ENCODE measurements at regions not wholly inside any gene's neighbourhood (a gene's known extent, or its start where the extent isn't known, plus 50 kb on each side); places are given as distances from the start of the nearest gene placed in this dataset.

GRCh38 chr5:98031496-98031895 is 742.0 kb upstream of the RGMB start:
- Histone ChIP-seq H3K27ac (no peak overlapping the region), H3K4me3 (replicated peaks in 1 of 3) (no peak overlapping the region), H3K27me3 (no peaks in the 10 kb centered on the region), H3K9me3 (no peaks in the 10 kb centered on the region), H3K4me1 (no peaks in the 10 kb centered on the region), H3K36me3 (no peaks in the 10 kb centered on the region)
- whole genome bisulfite sequencing, 2 donors, result 94 to 95% methylated on average over 3 of the region's 3 CpGs
- DNase-seq, result no peak
- intact Hi-C loops (cut with DNase I), result no loop called here
- TF ChIP-seq, protein P1, sequence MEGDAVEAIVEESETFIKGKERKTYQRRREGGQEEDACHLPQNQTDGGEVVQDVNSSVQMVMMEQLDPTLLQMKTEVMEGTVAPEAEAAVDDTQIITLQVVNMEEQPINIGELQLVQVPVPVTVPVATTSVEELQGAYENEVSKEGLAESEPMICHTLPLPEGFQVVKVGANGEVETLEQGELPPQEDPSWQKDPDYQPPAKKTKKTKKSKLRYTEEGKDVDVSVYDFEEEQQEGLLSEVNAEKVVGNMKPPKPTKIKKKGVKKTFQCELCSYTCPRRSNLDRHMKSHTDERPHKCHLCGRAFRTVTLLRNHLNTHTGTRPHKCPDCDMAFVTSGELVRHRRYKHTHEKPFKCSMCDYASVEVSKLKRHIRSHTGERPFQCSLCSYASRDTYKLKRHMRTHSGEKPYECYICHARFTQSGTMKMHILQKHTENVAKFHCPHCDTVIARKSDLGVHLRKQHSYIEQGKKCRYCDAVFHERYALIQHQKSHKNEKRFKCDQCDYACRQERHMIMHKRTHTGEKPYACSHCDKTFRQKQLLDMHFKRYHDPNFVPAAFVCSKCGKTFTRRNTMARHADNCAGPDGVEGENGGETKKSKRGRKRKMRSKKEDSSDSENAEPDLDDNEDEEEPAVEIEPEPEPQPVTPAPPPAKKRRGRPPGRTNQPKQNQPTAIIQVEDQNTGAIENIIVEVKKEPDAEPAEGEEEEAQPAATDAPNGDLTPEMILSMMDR (IDR thresholded peaks at IDR 0.05), result no peak
- no peak for TF ChIP-seq POLR2A (IDR thresholded peaks at IDR 0.05)

DNA sequence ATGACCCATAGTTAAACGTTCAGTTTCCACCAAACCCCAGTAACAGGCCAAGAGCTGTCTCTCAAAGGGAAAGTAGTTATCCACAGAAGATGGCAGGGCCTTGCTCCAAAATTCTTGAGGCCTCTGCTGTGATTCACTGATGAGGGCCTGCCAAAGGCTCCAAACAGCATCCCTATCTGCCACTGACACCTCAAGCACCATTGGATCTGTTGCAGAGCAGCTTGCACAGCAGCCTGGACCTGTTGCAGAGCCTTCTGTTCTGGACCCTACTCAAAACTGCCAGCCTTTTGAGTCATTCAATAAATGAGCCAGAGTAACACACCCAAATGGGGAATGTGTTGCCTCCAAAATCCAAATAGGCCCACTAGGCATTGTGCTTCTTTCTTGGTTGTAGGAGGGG is 741.5 kb upstream of the RGMB start:
- no peaks in the 10 kb centered on the region for H3K4me1 ChIP-seq
- no peak overlapping the region for H3K4me3 ChIP-seq (replicated peaks in 1 of 3)
- no peaks in the 10 kb centered on the region for H3K27me3 ChIP-seq
- no peak overlapping the region for H3K27ac ChIP-seq
- 78 to 88% methylated on average over 1 of the region's 1 CpG for WGBS, 2 donors
- no peaks in the 10 kb centered on the region for H3K36me3 ChIP-seq
- TF ChIP-seq POLR2A (IDR thresholded peaks at IDR 0.05), result no peak
- TF ChIP-seq, protein P1 (IDR thresholded peaks at IDR 0.05), result no peak
- no peak for DNase-seq
- intact Hi-C loops (cut with DNase I), result no loop called here
- H3K9me3 ChIP-seq, result no peaks in the 10 kb centered on the region

DNA sequence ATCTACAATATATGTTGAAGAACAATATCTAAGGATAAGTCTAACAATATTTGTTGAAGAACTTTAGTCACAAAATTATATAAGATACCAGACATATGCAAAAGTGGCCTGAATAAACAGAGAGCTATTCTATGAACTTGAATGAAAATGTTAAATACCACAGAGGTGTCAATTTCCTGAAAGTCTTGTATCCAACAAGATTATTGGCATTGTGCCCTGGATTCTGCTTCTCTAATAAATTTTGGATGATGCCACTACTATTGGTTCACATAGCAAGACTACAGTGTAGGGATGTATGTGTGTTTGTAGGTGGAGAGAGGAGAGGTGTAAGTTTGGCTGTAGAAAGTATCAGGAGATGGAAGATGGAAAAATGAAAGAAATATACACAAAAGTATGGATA is 731.8 kb upstream of the RGMB start:
- H3K27ac ChIP-seq, result no peak overlapping the region
- TF ChIP-seq, protein P1 (IDR thresholded peaks at IDR 0.05), result no peak
- TF ChIP-seq POLR2A (IDR thresholded peaks at IDR 0.05), result no peak
- H3K36me3 ChIP-seq, result no peaks in the 10 kb centered on the region
- no peaks in the 10 kb centered on the region for H3K4me1 ChIP-seq
- DNase-seq, result no peak
- no peak overlapping the region for H3K4me3 ChIP-seq (replicated peaks in 1 of 3)
- H3K27me3 ChIP-seq, result no peaks in the 10 kb centered on the region
- intact Hi-C loops (cut with DNase I), result no loop called here
- no peaks in the 10 kb centered on the region for H3K9me3 ChIP-seq

DNA sequence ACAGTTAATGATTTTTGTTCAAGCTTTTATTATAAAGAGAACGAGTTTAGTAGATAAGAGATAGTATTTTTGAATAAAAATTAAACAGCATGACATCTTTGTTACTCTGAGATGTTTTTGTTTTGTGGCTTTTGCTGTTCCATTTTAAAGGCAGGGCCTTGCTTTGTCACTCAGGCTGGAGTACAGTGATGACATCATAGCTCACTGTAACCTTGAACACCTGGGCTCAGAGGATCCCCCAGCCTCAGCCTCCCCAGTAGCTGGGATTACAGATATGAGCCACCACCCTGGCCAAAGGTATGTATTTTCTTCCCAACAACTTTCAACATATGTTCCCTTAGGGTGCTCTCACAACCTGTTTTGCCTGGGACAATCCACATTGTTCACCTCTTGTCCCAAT is 730.9 kb upstream of the RGMB start:
- no peaks in the 10 kb centered on the region for H3K9me3 ChIP-seq
- DNase-seq, result no peak
- 76 to 78% methylated on average over 1 of the region's 1 CpG for WGBS, 2 donors
- intact Hi-C loops (cut with DNase I), result no loop called here
- no peak overlapping the region for H3K27ac ChIP-seq
- H3K4me3 ChIP-seq (replicated peaks in 1 of 3), result no peak overlapping the region
- no peaks in the 10 kb centered on the region for H3K4me1 ChIP-seq
- no peaks in the 10 kb centered on the region for H3K27me3 ChIP-seq
- TF ChIP-seq POLR2A (IDR thresholded peaks at IDR 0.05), result no peak
- TF ChIP-seq, protein P1 (IDR thresholded peaks at IDR 0.05), result no peak
- H3K36me3 ChIP-seq, result no peaks in the 10 kb centered on the region

GRCh38 chr5:98042961-98043360 is 730.5 kb upstream of the RGMB start:
- intact Hi-C loops (cut with DNase I), result no loop called here
- TF ChIP-seq, protein P1 (IDR thresholded peaks at IDR 0.05), result no peak
- TF ChIP-seq POLR2A (IDR thresholded peaks at IDR 0.05), result no peak
- no peak for DNase-seq

More at GRCh38 chr5:98042961-98043360, 730.5 kb upstream of the RGMB start:
- Histone ChIP-seq H3K4me1 (no peaks in the 10 kb centered on the region), H3K27me3 (no peaks in the 10 kb centered on the region), H3K27ac (no peak overlapping the region), H3K9me3 (no peaks in the 10 kb centered on the region), H3K36me3 (no peaks in the 10 kb centered on the region), H3K4me3 (replicated peaks in 1 of 3) (no peak overlapping the region)
